ENCODE measurements at regions not wholly inside any gene's neighbourhood (a gene's known extent, or its start where the extent isn't known, plus 50 kb on each side); places are given as distances from the start of the nearest gene placed in this dataset.

GRCh38 chr15:70294731-70295305 is 197.1 kb upstream of the TLE3 start:
- ChIA-PET POLR2A (no interaction called here), CTCF (no interaction called here)
- H3K4me3 ChIP-seq (ENCODE audit: low read depth, low read length), result no peak overlapping the region
- H3K27me3 ChIP-seq (ENCODE audit: control insufficient read depth, insufficient read depth, low read length), result peaks cover 27% of the 10 kb centered on the region
- TF ChIP-seq CTCF (IDR thresholded peaks at IDR 0.05; ENCODE audit: low read depth, low read length), result no peak
- no peak for DNase-seq (ENCODE audit: low read depth, low spot score)
- no peak overlapping the region for H3K27ac ChIP-seq (ENCODE audit: low read depth, low read length)
- H3K9me3 ChIP-seq (ENCODE audit: control insufficient read depth, insufficient read depth, low read length), result no peaks in the 10 kb centered on the region

GRCh38 chr15:70293591-70294470 is 196.1 kb upstream of the TLE3 start:
- no peak overlapping the region for H3K27ac ChIP-seq (ENCODE audit: low read depth, low read length)
- peaks cover 30% of the 10 kb centered on the region for H3K27me3 ChIP-seq (ENCODE audit: control insufficient read depth, insufficient read depth, low read length)
- CTCF ChIA-PET, result interaction anchor here (0.8 kb wide), 1 partner anchor 69 kb away, joined by 3 read pairs; no protein-coding TSS in a partner anchor
- TF ChIP-seq CTCF (IDR thresholded peaks at IDR 0.05; ENCODE audit: low read depth, low read length), result no peak
- H3K4me3 ChIP-seq (ENCODE audit: low read depth, low read length), result no peak overlapping the region
- no peaks in the 10 kb centered on the region for H3K9me3 ChIP-seq (ENCODE audit: control insufficient read depth, insufficient read depth, low read length)
- DNase-seq (ENCODE audit: low read depth, low spot score), result no peak
- POLR2A ChIA-PET, result no interaction called here

GRCh38 chr15:70293138-70293537 is 195.4 kb upstream of the TLE3 start:
- Histone ChIP-seq H3K9me3 (ENCODE audit: control insufficient read depth, insufficient read depth, low read length) (no peaks in the 10 kb centered on the region), H3K4me3 (ENCODE audit: low read depth, low read length) (no peak overlapping the region), H3K27ac (ENCODE audit: low read depth, low read length) (no peak overlapping the region), H3K27me3 (ENCODE audit: control insufficient read depth, insufficient read depth, low read length) (peaks cover 32% of the 10 kb centered on the region)
- no peak for DNase-seq (ENCODE audit: low read depth, low spot score)
- CTCF ChIA-PET, result interaction anchor here (0.8 kb wide), 1 partner anchor 70 kb away, joined by 3 read pairs; no protein-coding TSS in a partner anchor
- no peak for TF ChIP-seq CTCF (IDR thresholded peaks at IDR 0.05; ENCODE audit: low read depth, low read length)
- POLR2A ChIA-PET, result no interaction called here

- ChIA-PET POLR2A (no interaction called here), CTCF (no interaction called here)
- no peak for TF ChIP-seq CTCF (IDR thresholded peaks at IDR 0.05; ENCODE audit: low read depth, low read length)
- Histone ChIP-seq H3K4me3 (ENCODE audit: low read depth, low read length) (no peak overlapping the region), H3K27ac (ENCODE audit: low read depth, low read length) (no peak overlapping the region), H3K27me3 (ENCODE audit: control insufficient read depth, insufficient read depth, low read length) (peaks cover 28% of the 10 kb centered on the region), H3K9me3 (ENCODE audit: control insufficient read depth, insufficient read depth, low read length) (no peaks in the 10 kb centered on the region)
- DNase-seq (ENCODE audit: low read depth, low spot score), result no peak
Observed at GRCh38 chr15:70292076-70292760, 194.5 kb upstream of the TLE3 start.

All from AG04450 (cell line).